ENCODE measurements at regions not wholly inside any gene's neighbourhood (a gene's known extent, or its start where the extent isn't known, plus 50 kb on each side); places are given as distances from the start of the nearest gene placed in this dataset.
"Not testable (repeated sequence)": the region's sequence is repeated elsewhere in the genome, so short reads cannot be mapped to it uniquely, and the experiment has no call there.

DNA sequence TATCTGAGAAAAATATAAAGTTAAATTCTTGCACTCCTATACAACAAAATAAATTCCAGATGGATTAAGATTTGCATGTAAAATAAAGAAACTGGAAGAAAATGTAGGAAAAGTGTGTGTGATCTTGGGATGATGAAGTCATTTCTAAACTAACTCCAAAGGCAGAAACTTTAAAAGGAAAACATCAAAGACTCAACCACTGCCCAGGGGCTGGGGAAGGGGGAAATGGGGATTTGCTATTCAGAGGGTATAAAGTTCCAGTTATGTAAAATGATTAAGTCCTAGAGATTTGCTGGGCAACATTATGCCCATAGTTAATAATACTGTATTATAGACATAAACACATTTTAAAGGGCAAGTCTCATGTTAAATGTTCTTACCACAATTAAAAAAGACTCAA, 254.5 kb downstream of the DEPDC1B start:
- DNase-seq (ENCODE audit: low read depth in 2 of 2), result no peak

DNA sequence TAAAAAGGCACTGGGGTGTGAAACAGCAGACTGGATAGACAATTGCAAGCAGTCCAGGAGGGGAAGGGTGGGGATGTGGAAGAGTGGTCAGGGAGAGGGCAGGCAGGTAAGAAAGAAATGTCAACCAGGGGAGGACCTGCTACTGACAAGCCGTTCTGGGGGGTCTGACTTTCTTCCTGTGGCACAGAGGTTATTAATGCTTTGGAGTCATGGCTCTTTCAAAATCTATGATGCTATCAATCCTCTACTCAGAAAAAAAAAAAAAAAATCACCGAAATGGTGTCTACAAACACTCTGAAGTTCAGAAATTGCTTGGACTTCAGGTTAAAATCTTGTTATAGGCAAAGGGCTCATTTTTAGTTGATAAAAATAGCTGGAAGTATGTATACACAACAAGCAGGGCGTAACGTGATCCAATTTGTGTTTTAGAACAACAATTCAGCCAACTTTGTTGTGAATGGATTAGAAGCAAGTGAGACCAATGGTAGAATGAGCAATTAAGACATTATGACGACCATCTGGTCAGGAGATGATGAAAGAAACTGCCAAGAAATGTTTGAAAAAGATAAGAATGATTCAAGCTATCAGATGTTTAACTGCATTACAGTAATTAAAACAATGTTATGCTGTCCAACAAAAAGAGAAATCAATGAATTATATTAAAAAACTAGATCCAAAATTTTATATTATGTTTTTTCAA, 255.2 kb downstream of the DEPDC1B start:
- DNase-seq (ENCODE audit: low read depth in 2 of 2), result no peak

DNA sequence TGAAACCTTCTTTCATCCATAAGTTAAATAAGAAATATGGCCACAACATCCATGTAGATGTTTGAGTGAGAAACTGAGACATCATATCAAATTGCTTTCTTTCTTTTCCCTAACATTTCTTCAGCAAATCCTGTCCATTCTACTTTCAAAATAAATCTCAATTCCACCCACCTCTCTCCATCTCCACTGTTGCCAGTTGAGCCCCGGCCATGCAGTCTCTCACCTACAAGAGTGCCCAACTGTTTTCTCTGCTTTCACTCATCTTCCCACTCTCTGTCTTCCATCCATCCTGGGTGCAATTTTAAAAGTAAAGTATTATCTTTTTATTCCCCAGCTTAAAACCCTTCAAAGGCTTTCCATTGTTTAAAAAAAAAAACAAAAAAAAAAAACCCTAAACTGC, 260.4 kb downstream of the DEPDC1B start:
- no peak for DNase-seq (ENCODE audit: low read depth in 2 of 2)

DNA sequence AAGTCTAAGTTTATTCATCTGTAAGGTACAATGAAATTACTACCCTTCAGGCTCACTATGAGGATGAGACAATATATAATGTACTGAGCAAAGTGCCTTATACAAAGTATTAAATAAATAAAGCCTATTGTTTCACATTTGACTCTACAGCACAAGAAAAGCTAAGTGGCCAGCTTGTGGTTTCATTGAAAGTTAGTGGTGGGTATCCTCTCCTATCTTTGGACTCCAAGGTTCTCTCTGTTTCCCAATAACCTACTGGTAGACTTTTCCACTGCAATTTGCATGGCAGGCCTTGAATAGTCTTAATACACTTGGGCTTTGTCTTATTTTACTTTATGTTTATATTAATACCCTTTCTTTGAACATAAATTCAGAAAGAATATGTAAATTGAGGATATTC, 262.7 kb downstream of the DEPDC1B start:
- no peak for DNase-seq (ENCODE audit: low read depth in 2 of 2)

DNA sequence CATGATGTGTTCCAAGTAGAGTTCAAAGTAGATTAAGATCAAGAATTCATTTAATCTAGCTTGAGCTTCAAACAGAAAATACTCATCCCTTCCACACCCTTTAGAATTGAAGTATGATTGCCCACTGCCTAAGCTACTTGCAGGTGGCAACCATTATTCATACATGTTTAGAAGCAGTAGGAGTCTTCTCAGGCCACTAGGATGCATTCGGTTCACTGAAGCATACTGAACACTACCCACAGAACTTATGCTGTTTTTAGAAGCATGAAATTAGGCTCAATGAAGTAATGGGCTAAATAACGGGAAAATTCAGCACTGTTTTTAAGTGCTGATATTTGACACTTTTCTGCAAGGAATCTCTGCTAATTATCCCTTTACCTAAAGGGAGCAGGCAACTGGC, 263.4 kb downstream of the DEPDC1B start:
- no peak for DNase-seq (ENCODE audit: low read depth in 2 of 2)

DNA sequence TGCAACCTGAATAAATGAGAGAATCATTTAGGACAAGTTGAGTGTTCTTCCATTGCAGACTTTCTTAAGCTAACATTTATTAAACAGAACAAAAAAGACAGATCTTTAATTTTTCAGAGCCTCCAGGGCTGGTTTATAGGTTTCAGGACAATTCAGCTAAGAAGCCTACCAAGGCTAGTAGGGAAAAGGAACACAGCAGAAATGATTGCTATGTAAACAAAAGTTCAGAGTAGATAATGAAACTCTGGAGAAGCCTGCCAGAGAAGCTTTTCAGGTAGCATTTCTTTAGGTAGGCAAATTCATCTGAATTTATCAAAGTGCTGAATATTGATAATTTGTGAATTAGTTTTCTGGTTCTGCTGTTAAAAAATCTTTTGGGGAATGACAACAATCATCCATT, 264.2 kb downstream of the DEPDC1B start:
- no peak for DNase-seq (ENCODE audit: low read depth in 2 of 2)

DNA sequence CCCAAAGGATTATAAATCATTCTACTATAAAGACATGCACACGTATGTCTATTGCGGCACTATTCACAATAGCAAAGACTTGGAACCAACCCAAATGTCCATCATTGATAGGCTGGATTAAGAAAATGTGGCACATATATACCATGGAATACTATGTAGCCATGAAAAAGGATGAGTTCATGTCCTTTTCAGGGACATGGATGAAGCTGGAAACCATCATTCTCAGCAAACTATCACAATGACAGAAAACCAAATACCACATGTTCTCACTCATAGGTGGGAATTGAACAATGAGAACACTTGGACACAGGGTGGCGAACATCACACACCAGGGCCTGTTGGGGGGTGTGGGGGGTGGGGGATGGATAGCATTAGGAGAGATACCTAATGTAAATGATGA, 273.8 kb downstream of the DEPDC1B start:
- DNase-seq (ENCODE audit: low read depth in 2 of 2), result not testable (repeated sequence)

DNA sequence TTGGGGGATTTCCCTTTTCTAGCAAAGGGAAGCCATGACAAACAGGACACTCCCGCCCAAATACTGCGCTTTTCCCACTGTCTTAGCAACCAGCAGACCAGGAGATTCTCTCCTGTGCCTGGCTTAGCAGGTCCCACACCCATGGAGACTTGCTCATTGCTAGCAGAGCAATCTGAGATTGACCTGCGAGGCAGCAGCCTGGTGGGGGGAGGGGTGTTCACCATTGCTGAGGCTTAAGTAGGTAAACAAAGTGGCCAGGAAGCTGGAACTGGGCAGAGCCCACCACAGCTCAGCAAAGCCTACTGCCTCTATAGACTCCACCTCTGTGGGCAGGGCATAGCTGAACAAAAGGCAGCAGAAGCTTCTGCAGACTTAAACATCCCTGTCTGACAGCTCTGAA, 279.2 kb downstream of the DEPDC1B start:
- DNase-seq (ENCODE audit: low read depth in 2 of 2), result not testable (repeated sequence)

DNA sequence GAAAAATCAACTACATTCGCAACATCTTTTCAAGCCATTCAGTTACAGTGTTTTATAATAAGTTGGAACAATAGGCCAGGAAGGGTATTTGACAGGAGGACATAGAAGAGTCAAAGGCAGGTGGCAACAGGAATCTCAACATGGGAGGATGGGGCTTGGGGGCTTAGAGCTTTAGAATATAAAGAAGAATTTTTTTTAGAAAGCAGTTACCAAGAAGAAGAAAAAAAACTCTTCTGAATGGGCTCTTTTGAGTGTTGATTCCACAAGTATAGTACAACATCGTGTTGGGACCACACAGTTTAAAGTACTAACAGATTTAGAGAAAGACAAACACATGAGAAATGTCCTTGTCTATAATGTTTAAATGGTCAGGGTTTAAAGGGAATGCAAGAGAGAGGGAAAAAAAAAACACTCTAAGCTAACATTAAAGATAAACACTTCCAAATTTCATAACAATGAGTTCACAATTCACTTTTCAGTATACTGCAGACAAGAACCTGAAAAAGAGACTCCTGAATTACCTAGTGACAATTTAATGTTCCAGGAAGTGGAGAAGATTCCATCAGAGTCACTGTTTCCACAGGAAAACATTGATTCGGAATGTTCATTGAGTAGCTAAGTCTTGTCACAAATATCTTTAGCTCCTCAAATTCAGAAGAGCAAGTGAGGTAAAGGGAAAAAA, 282.3 kb downstream of the DEPDC1B start:
- DNase-seq (ENCODE audit: low read depth in 2 of 2), result no peak

DNA sequence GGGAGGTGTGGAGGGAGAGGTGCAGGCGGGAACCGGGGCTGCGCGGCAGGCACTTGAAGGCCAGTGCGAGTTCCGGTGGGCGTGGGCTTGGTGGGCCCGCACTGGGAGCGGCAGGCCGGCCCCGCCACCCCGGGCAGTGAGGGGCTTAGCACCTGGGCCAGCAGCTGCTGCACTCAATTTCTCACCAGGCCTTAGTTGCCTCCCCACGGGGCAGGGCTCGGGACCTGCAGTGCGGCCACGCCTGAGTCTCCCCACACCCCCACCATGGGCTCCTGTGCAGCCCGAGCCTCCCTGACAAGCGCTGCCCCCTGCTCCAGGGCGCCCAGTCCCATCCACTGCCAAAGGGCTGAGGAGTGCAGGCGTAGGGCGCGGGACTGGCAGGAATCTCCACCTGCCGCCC, 284.5 kb downstream of the DEPDC1B start:
- DNase-seq (ENCODE audit: low read depth in 2 of 2), result no peak

DNA sequence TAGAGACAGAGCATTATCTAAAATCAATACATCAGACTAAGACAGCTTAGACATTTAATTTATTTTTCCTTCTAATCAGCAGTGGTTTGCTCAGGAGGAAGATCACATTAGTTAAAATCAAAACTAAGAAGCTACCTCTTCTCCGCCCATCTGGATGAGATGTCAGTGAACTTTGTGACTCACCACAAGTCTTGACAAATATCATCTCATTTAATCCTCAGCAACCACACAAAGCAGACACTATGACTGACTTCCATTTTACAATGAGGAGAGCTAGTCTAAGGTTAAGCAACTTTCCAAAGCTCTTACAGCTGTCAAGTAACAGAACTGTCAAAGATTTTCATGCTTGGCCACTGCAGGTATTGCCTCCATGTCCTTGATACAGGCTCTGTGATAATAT, 289.5 kb downstream of the DEPDC1B start:
- no peak for DNase-seq (ENCODE audit: low read depth in 2 of 2)

DNA sequence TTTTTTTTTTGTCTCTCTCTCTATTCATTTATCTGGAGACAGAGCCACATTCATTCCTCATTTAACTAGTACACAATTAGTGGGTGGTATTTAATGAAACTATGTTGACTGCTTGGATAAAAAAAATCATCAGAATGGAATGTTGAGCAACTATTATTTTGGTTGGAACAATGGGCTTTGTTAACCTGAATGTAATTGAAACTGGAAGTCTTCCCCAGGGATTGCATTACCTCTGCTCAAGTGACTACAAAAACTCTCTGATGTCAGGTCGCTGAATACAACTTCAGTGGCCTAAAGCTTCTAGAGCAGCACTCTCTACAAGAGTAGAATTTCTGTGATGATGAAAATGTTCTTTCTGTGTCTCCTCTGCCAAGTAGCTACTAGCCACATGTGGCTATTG, 295.8 kb downstream of the DEPDC1B start:
- no peak for DNase-seq (ENCODE audit: low read depth in 2 of 2)

DNA sequence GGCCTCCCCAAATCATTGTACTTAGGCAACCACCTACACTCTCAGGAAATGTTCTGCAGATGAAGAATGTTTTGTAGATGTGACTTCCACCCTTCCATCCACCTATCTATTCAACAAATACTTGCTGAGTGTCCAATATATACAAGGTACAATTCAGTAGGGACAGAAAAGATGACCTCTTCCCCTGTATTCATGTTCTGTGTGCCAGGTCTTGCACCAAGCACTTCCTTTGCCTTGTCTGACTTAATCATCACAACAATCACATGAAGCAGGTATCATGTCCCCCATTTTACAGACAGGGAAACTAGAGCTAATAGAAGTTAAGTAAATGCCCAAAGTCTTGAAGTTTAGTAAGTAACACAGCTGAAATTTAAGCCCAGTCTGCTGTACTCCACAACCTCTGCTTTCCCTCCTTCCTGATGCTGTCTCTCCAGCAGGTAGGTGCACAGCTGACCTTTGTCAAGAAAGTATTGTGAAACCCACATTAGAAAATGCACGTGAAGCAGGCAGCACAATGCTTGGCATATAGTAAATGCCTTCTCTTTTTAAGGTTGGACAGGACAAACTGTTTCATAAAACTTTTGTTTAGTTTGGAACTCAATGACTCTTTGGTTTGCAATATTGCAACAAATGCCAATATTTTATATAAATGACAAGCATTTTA, 296.5 kb downstream of the DEPDC1B start:
- no peak for DNase-seq (ENCODE audit: low read depth in 2 of 2)

DNA sequence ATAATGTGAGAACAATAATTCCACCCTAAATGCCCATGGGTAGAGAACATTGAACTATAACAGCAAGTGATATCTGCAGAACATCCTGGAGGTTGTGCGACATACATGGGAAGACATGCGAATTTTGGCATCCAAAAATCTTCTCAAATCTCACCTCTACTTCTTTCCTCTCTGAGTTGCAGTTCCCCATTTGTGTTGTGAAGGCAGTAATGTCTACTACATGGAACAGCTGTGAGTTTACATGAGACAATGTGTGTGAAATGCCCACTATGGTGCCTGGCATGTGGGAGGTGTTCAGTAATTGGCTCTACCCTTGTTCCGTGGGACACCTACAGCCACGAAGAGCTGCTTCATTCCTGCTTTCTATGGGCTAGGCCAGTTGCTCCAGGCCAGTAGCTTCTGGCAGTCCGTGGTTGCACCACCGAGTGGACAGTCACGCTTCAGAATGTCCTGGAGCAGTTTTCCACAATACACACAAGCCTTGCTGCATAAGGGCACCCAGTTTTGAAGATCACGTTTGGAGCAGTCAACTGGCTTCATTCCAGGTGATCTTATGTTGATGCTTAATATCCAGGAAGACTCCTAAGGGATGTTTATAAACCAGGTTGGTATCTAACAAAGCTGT, 297.7 kb downstream of the DEPDC1B start:
- no peak for DNase-seq (ENCODE audit: low read depth in 2 of 2)

DNA sequence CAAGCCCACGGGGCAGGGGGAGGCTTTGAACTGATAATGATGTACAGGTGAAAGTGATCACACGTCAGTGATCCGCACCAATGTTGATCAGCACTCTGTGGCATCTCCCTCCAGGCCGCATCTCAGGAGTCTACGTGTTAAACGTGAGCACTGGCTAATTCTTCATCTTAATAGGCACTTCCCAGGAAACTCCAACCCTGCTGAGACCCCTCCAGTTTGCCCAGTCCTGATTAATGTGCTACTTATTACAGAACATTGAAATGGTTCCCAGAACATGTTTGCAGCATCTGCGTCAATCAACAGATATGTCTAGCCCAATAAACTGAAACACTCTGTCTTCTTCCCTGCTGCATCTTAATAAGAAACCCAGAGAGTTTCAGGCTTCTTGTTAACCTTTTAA, 298.4 kb downstream of the DEPDC1B start:
- no peak for DNase-seq (ENCODE audit: low read depth in 2 of 2)

DNA sequence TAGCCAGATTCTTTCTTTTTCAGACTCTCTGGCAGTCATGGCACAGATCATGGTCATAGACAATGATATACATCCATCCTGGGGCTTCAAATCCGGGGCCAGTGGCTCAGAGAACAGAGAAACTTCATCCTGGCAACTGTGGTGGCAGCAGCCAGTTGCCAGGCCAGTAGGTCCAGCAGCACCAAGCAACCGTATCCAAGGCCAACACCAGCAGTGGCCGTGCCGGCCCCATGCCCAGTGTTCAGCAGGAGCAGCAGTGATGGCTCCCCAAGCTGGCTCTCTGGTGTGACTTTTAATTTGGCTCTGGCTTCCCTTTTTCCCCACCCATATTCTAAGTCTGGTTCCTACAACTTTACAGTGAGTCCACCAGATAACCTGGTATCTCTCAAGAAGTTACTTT, 300.5 kb downstream of the DEPDC1B start:
- no peak for DNase-seq (ENCODE audit: low read depth in 2 of 2)

DNA sequence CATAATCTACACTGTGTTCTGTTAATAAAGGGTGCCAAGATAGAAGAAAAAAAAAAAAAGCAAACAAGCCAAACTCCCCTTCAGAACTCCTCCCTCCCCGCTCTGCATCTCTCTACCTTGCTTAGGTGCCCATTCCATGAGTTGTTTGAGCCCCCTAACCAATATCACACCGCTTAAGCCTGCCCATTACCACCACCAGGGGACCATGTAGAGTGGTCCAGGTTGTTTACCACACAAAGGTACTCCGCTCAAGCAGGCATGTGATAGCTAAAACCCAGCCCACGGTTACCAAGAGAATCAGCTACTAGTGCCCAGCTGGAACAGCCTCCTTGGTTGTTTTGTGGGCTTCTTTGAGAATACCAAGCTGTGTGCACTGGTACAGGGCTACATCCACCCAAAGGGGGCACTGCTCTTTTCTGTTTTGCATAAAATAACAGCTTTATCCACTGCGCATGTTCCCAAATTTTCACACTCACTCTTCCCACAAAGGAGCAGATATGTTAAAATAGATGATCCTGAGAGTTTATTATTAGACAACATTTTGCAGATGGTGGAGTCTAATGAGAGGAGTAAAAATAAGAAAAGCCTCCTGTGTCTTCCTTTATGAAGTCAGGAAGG, 304.1 kb downstream of the DEPDC1B start:
- no peak for DNase-seq (ENCODE audit: low read depth in 2 of 2)

DNA sequence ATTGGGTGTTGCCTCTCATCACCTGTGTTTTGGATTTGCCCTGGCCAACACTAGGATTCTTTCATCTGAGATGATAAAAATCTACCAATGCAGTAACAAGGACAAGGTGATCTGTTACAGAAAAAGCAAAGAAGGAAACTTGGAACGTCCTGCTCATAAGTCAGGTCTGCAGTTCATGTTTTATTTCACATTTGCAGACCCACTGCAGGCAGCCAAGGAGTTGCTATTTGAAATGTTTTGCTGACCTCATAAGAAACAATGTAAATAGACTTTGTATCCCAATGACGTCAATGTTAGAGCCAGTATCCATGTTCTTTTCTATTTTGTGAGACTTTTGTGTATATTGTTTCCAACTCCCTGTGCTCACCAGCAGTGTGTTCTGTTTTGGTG, 312.9 kb downstream of the DEPDC1B start:
- DNase-seq (ENCODE audit: low read depth in 2 of 2), result no peak

DNA sequence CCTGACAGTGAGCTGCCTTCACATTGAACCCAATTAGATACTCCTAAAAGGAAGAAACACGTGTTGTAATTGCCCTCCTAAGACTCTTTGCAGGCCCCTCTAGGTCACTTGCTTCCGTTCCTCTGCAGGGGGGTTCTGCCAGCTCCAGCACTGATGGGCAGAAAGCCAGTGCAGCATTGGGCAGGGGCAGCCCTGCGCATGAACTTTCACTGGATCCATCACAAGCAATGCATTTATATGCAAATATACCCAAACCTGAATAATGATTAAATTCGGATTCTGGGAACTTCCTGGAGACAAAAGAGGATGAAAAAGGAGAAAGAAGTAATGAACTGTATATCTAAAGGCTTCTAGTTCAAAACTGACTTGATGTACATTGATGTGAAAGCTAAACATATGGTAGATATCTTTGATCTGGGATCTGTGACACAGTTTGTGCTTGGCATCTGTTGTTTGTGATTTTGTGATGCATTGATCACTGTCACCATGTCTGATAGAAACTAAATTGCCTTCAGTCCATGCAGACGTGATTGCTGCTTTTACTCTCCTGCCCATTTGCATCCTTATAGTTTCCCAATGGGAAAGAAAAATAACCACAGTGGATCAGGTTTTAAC, 313.4 kb downstream of the DEPDC1B start:
- DNase-seq (ENCODE audit: low read depth in 2 of 2), result no peak

DNA sequence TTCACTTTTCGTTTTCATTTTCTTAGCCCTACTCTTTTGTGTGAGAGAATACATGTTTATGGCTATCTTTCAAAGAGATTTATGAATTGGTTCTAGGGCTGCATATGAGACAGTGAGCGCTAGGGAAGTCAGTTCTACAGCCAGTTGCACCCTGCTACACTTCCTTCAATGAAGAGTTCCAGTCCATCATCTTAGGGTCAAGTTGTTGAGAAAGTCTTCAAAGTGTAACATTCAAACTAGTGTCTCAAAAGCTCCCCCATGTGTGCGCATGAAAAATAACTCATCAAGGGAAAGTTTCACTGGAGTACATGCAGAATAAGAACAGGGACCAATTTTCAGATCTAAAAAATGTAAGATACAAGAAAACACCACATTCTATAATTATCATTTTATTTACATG, 317.2 kb downstream of the DEPDC1B start:
- peak; percentile 11 to 15 for DNase-seq (ENCODE audit: low read depth in 2 of 2)

DNA sequence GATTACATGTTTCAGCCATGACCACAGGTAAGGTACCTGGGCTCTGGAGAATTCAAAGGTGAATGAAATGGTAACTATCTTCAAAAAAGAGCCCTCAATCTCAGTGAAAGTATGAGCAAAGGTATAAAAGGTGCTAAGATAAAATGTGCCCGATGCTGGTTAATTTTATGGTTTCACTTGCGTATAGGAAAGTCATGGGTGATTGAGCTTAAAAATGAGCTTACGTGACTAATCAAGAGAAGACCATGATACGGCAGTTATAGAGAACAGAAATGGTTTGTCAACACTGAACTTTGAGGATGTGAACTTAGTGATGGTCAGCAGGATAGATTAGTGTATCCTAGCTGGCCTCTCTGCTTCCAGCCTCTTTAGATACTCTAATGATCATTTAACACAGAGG, 320.1 kb downstream of the DEPDC1B start:
- DNase-seq (ENCODE audit: low read depth in 2 of 2), result no peak

DNA sequence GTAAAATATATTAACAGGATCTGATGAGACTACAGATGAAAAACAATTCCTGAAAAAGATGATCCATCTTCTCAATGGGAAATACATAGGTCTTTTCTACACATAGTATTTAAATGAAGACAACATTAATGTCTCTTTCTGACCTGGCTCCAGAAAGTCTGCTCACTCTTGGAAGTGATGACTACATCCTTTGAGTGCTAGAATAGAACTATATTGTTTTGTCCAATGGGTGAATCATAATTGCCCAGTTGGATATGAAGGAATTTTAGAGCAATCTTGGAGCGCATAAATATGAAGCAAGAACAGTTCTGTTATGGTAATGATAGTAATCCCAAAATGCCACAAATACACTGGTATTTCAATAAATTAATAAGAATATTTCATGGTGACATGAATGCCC, 322.1 kb downstream of the DEPDC1B start:
- DNase-seq (ENCODE audit: low read depth in 2 of 2), result peak in 1 of 2 experiments; percentile 5

All from fibroblast of skin of left quadriceps (primary cell).